H9 (cell line): ENCODE measurements at regions not wholly inside any gene's neighbourhood (a gene's known extent, or its start where the extent isn't known, plus 50 kb on each side); places are given as distances from the start of the nearest gene placed in this dataset.
"Not testable (repeated sequence)": the region's sequence is repeated elsewhere in the genome, so short reads cannot be mapped to it uniquely, and the experiment has no call there.

Experiments used
- DNase-seq: peaks from one replicate; pipeline ENCODE4 v3.0.0-alpha.2; 2017
- H2AFZ ChIP-seq: one replicate; pipeline ENCODE4 v1.6.1; 2013; ENCODE audit warnings: mild to moderate bottlenecking, low read length, control low read depth, moderate library complexity
- H2AK5ac ChIP-seq: 2 replicates; pipeline ENCODE4 v1.6.1; 2013; ENCODE audit warnings: low read length, control low read depth, mixed read lengths; ENCODE audit not compliant: insufficient read length
- H2BK120ac ChIP-seq: one replicate; pipeline ENCODE4 v1.6.1; 2013; ENCODE audit warnings: low read depth, mild to moderate bottlenecking, low read length, control low read depth, inconsistent platforms; ENCODE audit not compliant: poor library complexity, severe bottlenecking
- H2BK12ac ChIP-seq: 2 replicates; pipeline ENCODE4 v1.6.1; 2013; ENCODE audit warnings: low read length, control low read depth, mixed read lengths, low read depth; ENCODE audit not compliant: insufficient read length
- H2BK15ac ChIP-seq: 2 replicates; pipeline ENCODE4 v1.6.1; 2013; ENCODE audit warnings: low read depth, low read length, control low read depth
- H2BK20ac ChIP-seq: one replicate; pipeline ENCODE4 v1.6.1; 2013; ENCODE audit warnings: low read depth, mild to moderate bottlenecking, low read length, control low read depth, inconsistent platforms; ENCODE audit not compliant: poor library complexity, severe bottlenecking
- H2BK5ac ChIP-seq: 2 replicates; pipeline ENCODE4 v1.6.1; 2013; ENCODE audit warnings: low read length, control low read depth, mixed read lengths; ENCODE audit not compliant: insufficient read length
- H3K14ac ChIP-seq: 2 replicates; pipeline ENCODE4 v1.6.1; 2013; ENCODE audit warnings: low read length, control low read depth; ENCODE audit not compliant: insufficient read depth
- H3K18ac ChIP-seq: 2 replicates; pipeline ENCODE4 v1.6.1; 2013; ENCODE audit warnings: low read depth, mild to moderate bottlenecking, mixed read lengths, low read length, control low read depth; ENCODE audit not compliant: insufficient read length
- H3K23ac ChIP-seq: 2 replicates; pipeline ENCODE4 v1.6.1; 2013; ENCODE audit warnings: low read length, control low read depth, mixed read lengths, low read depth; ENCODE audit not compliant: insufficient read length
- H3K23me2 ChIP-seq: 2 replicates; pipeline ENCODE4 v1.6.1; 2013; ENCODE audit warnings: low read depth, mild to moderate bottlenecking, mixed read lengths, low read length, control low read depth; ENCODE audit not compliant: insufficient read length, poor library complexity, severe bottlenecking
- H3K27ac ChIP-seq: 2 replicates; pipeline ENCODE4 v1.5.1; 2013; ENCODE audit warnings: low read length, control low read depth, mixed read lengths, low read depth; ENCODE audit not compliant: insufficient read length
- H3K27me3 ChIP-seq: 2 replicates; pipeline ENCODE4 v1.6.1; 2013; ENCODE audit warnings: low read length, control low read depth, inconsistent platforms; ENCODE audit not compliant: insufficient read depth
- H3K4ac ChIP-seq: 2 replicates; pipeline ENCODE4 v1.6.1; 2013; ENCODE audit warnings: low read depth, mild to moderate bottlenecking, control low read depth, inconsistent platforms, low read length, moderate library complexity
- H3K4me1 ChIP-seq: 2 replicates; pipeline ENCODE4 v1.6.1; 2013; ENCODE audit warnings: low read length, control low read depth, inconsistent platforms; ENCODE audit not compliant: insufficient read depth
- H3K4me2 ChIP-seq: 2 replicates; pipeline ENCODE4 v1.6.1; 2013; ENCODE audit warnings: low read length, control low read depth, mixed read lengths; ENCODE audit not compliant: insufficient read length, insufficient read depth
- H3K56ac ChIP-seq: 2 replicates; pipeline ENCODE4 v1.6.1; 2013; ENCODE audit warnings: low read depth, mild to moderate bottlenecking, mixed read lengths, low read length, control low read depth; ENCODE audit not compliant: insufficient read length
- H3K79me1 ChIP-seq: 2 replicates; pipeline ENCODE4 v1.6.1; 2013; ENCODE audit warnings: low read depth, mild to moderate bottlenecking, moderate library complexity, low read length, control low read depth, inconsistent platforms; ENCODE audit not compliant: insufficient read depth, poor library complexity, severe bottlenecking
- H3K79me2 ChIP-seq: 2 replicates; pipeline ENCODE4 v1.6.1; 2013; ENCODE audit warnings: low read length, control low read depth, inconsistent platforms; ENCODE audit not compliant: insufficient read depth
- H3K9ac ChIP-seq: 2 replicates; pipeline ENCODE4 v1.6.1; 2013; ENCODE audit warnings: low read length, control low read depth, mixed read lengths; ENCODE audit not compliant: insufficient read length; ENCODE audit errors: extremely low read depth
- H3K9me3 ChIP-seq: one replicate; pipeline ENCODE4 v1.6.1; 2013; ENCODE audit warnings: low read depth, low read length, inconsistent platforms; ENCODE audit not compliant: control insufficient read depth
- H3T11ph ChIP-seq: one replicate; pipeline ENCODE4 v1.6.1; 2013; ENCODE audit warnings: mild to moderate bottlenecking, low read length, control low read depth, inconsistent platforms
- H4K20me1 ChIP-seq: one replicate; pipeline ENCODE4 v1.6.1; 2013; ENCODE audit not compliant: control insufficient read depth, insufficient read length, insufficient read depth
- H4K5ac ChIP-seq: 2 replicates; pipeline ENCODE4 v1.6.1; 2013; ENCODE audit warnings: low read depth, mild to moderate bottlenecking, mixed read lengths, low read length, control low read depth; ENCODE audit not compliant: insufficient read length
- H4K8ac ChIP-seq: replicated peaks from 2 replicates; pipeline ENCODE4 v1.6.1; 2013; ENCODE audit warnings: low read length, control low read depth, mixed read lengths, low read depth; ENCODE audit not compliant: insufficient read length
- H4K91ac ChIP-seq: 2 replicates; pipeline ENCODE4 v1.6.1; 2013; ENCODE audit warnings: low read depth, mild to moderate bottlenecking, moderate library complexity, mixed read lengths, low read length, control low read depth; ENCODE audit not compliant: insufficient read length
- H3K27ac Mint-ChIP-seq, 3 experiments: 2 replicates in 2 of 3; 3 replicates in 1 of 3; pipeline ENCODE4 v1.8.0; 2020 to 2021; ENCODE audit warnings: mixed read lengths in 3 of 3, mild to moderate bottlenecking in 1 of 3, moderate library complexity in 1 of 3
- H3K27me3 Mint-ChIP-seq: 2 replicates; pipeline ENCODE4 v1.8.0; 2021; ENCODE audit warnings: low read depth, mild to moderate bottlenecking, moderate library complexity, mixed read lengths
- H3K36me3 Mint-ChIP-seq, 3 experiments: 2 replicates in 2 of 3; 3 replicates in 1 of 3; pipeline ENCODE4 v1.8.0; 2020 to 2021; ENCODE audit warnings: low read depth in 3 of 3, mixed read lengths in 3 of 3; ENCODE audit not compliant: insufficient read depth in 1 of 3
- H3K4me1 Mint-ChIP-seq, 2 experiments: 2 replicates each; pipeline ENCODE4 v1.8.0; 2020; ENCODE audit warnings: mixed read lengths in 2 of 2
- H3K4me3 Mint-ChIP-seq, 2 experiments: 2 replicates in 1 of 2; 3 replicates in 1 of 2; pipeline ENCODE4 v1.8.0; 2020 to 2021; ENCODE audit warnings: mild to moderate bottlenecking in 2 of 2, mixed read lengths in 2 of 2, moderate library complexity in 1 of 2
- H3K9me3 Mint-ChIP-seq, 2 experiments: 2 replicates in 1 of 2; 3 replicates in 1 of 2; pipeline ENCODE4 v1.8.0; 2020; ENCODE audit warnings: mild to moderate bottlenecking in 2 of 2, mixed read lengths in 2 of 2, moderate library complexity in 1 of 2
- WGBS: extraction: QIAGEN DNeasy Blood & Tissue Kit; methylation state at CpG from one replicate; pipeline ENCODE4 v1.1.7; 2013; ENCODE audit warnings: missing lambda C conversion rate, low lambda C conversion rate, mixed read lengths; ENCODE audit not compliant: insufficient read length; ENCODE audit errors: extremely low coverage; 5-methylcytosine and 5-hydroxymethylcytosine counted together
- TF ChIP-seq, protein P1 (sequence below): fragments of 200-600 bp; sonication (generic); conservative IDR thresholded peaks from 3 replicates; pipeline ENCODE4 v1.8.0; 2021; ENCODE audit warnings: antibody characterized with exemption, mild to moderate bottlenecking

DNA sequence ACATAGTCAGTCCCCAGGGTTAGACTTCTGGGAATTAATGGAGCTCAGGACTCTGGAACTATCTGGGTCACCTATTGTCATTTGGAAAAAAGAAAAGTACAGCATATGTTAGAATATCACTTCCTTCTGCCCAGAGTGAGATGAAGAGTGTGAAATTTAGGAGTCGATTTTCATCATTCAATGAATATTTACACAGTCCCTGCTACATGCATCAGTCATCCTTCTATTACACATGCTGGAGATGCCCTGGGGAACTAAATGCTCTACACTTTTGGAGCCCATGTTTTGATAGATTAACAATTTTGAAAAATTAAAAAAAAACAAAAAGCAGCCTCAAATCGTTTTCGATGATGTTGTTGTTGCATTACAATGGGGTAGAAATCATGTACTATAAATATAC, 315.4 kb downstream of the ALDH8A1 start:
- H3K23ac ChIP-seq = no peak overlapping the region
- H3K14ac ChIP-seq = no peak overlapping the region
- no peaks in the 10 kb centered on the region for H3K79me2 ChIP-seq
- no peak overlapping the region for H3K4me2 ChIP-seq
- H3K9ac ChIP-seq = no peak overlapping the region
- no peaks in the 10 kb centered on the region for H3K27me3 ChIP-seq
- H3K27ac ChIP-seq = no peak overlapping the region
- H3K9me3 ChIP-seq = no peaks in the 10 kb centered on the region
- no peak overlapping the region for H2BK5ac ChIP-seq
- H2AFZ ChIP-seq = no peak overlapping the region
- H2BK12ac ChIP-seq = no peak overlapping the region
- H2BK120ac ChIP-seq = no peak overlapping the region
- H3K23me2 ChIP-seq = no peaks in the 10 kb centered on the region
- H4K5ac ChIP-seq = no peak overlapping the region
- H3T11ph ChIP-seq = no peak overlapping the region
- Mint-ChIP-seq H3K27ac (no peak overlapping the region), H3K27me3 (no peaks in the 10 kb centered on the region), H3K36me3 (peaks cover 0 to 6% (median 2%) of the 10 kb centered on the region in 3 experiments; a peak in 1 of 7 replicates), H3K9me3 (peaks cover 0 to 2% of the 10 kb centered on the region in 2 experiments; a peak in 2 of 5 replicates), H3K4me3 (no peak overlapping the region), H3K4me1 (peaks cover 15 to 16% of the 10 kb centered on the region in 2 experiments)
- no peak for DNase-seq
- no peak overlapping the region for H2AK5ac ChIP-seq
- H4K20me1 ChIP-seq = no peaks in the 10 kb centered on the region
- no peak overlapping the region for H4K91ac ChIP-seq
- no peak overlapping the region for H3K56ac ChIP-seq
- H3K4me1 ChIP-seq = 0 out of 2 replicates have a peak, but pooled peaks cover 6% of the 10 kb centered on the region
- H3K4ac ChIP-seq = no peak overlapping the region
- WGBS = no CpG with 5 or more reads among the region's 3 CpGs
- no peaks in the 10 kb centered on the region for H3K79me1 ChIP-seq
- no peak overlapping the region for H2BK15ac ChIP-seq
- H4K8ac ChIP-seq = no peak overlapping the region
- no peak overlapping the region for H3K18ac ChIP-seq
- TF ChIP-seq, protein P1, sequence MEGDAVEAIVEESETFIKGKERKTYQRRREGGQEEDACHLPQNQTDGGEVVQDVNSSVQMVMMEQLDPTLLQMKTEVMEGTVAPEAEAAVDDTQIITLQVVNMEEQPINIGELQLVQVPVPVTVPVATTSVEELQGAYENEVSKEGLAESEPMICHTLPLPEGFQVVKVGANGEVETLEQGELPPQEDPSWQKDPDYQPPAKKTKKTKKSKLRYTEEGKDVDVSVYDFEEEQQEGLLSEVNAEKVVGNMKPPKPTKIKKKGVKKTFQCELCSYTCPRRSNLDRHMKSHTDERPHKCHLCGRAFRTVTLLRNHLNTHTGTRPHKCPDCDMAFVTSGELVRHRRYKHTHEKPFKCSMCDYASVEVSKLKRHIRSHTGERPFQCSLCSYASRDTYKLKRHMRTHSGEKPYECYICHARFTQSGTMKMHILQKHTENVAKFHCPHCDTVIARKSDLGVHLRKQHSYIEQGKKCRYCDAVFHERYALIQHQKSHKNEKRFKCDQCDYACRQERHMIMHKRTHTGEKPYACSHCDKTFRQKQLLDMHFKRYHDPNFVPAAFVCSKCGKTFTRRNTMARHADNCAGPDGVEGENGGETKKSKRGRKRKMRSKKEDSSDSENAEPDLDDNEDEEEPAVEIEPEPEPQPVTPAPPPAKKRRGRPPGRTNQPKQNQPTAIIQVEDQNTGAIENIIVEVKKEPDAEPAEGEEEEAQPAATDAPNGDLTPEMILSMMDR = no peak
- H2BK20ac ChIP-seq = no peak overlapping the region

DNA sequence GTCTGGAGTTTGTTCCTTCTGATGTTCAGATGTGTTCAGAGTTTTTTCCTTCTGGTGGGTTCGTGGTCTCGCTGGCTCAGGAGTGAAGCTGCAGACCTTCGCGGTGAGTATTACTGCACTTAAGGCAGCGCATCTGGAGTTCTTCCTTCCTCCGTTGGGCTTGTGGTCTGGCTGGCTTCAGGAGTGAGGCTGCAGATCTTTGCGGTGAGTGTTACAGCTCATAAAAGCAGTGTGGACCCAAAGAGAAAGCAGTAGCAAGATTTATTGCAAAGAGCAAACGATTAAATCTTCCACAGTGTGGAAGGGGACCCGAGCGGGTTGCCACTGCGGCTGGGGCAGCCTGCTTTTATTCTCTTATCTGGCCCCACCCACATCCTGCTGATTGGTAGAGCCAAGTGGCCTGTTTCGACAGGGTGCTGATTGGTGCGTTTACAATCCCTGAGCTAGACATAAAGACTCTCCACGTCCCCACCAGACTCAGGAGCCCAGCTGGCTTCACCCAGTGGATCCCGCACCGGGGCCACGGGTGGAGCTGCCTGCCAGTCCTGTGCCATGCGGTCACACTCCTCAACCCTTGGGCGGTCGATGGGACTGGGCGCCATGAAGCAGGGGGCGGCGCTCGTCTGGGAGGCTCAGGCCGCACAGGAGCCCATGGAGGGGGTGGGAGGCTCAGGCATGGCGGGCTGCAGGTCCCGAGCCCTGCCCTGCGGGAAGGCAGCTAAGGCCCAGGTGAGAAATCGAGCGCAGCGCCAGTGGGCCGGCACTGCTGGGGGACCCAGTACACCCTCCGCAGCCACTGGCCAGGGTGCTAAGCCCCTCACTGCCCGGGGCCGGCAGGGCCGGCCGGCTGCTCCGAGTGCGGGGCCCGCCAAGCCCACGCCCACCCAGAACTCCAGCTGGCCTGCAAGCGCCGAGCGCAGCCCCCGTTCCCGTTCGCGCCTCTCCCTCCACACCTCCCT, 315.3 kb upstream of the SGK1 start:
- H3K4ac ChIP-seq, H3K27me3 Mint-ChIP-seq, H3K9ac ChIP-seq, H2BK12ac ChIP-seq, H3K27ac Mint-ChIP-seq, DNase-seq, H3K9me3 ChIP-seq, H4K91ac ChIP-seq, H2BK5ac ChIP-seq, H3K56ac ChIP-seq, H3K14ac ChIP-seq, H3T11ph ChIP-seq, H3K4me2 ChIP-seq, H4K8ac ChIP-seq, H3K23ac ChIP-seq, H2AK5ac ChIP-seq, H3K27me3 ChIP-seq, H2AFZ ChIP-seq, H2BK20ac ChIP-seq, H2BK15ac ChIP-seq, H3K36me3 Mint-ChIP-seq, H4K5ac ChIP-seq, H3K4me3 Mint-ChIP-seq, H4K20me1 ChIP-seq, H3K23me2 ChIP-seq, H3K9me3 Mint-ChIP-seq, H2BK120ac ChIP-seq, H3K27ac ChIP-seq, H3K79me1 ChIP-seq, H3K4me1 ChIP-seq, H3K79me2 ChIP-seq, H3K18ac ChIP-seq: not testable (repeated sequence)
- peaks cover 13% of the 10 kb centered on the region in 2 experiments for H3K4me1 Mint-ChIP-seq
- no CpG with 5 or more reads among the region's 48 CpGs for WGBS
